ENCODE measurements at regions not wholly inside any gene's neighbourhood (a gene's known extent, or its start where the extent isn't known, plus 50 kb on each side); places are given as distances from the start of the nearest gene placed in this dataset.

DNA sequence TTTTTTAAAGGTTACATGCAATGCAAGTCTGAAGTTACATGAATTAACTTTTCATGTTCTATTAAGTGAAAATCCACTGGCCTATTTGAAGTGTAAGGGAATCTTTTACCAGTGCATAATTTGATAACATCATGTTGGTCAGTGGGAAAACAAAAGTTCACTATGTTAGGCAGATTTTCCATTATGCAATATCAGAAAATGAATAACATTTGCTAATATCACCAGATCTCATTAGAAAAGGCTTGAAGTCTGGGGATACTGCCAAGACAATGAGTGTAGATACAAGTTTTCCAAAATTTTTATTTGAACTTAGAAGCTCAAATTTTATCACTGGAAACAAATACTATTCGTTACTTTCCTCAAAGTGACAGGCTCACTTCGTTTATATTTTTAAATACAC, 296.4 kb upstream of the CDH4 start:
- in situ Hi-C loops (cut with MboI; ENCODE audit: low sequenced_read_pairs), result no loop called here

- in situ Hi-C loops (cut with MboI; ENCODE audit: low sequenced_read_pairs), result no loop called here
These were observed 295.9 kb upstream of the CDH4 start for GRCh38 chr20:60956194-60956593.

- in situ Hi-C loops (cut with MboI; ENCODE audit: low sequenced_read_pairs), result no loop called here
These were observed 294.4 kb upstream of the CDH4 start for GRCh38 chr20:60957621-60958020.

GRCh38 chr20:60959971-60960370, 292.1 kb upstream of the CDH4 start:
- in situ Hi-C loops (cut with MboI; ENCODE audit: low sequenced_read_pairs), result no loop called here

- in situ Hi-C loops (cut with MboI; ENCODE audit: low sequenced_read_pairs), result no loop called here
These were observed 291.6 kb upstream of the CDH4 start for GRCh38 chr20:60960500-60960899.

GRCh38 chr20:60961551-60961950, 290.5 kb upstream of the CDH4 start:
- in situ Hi-C loops (cut with MboI; ENCODE audit: low sequenced_read_pairs), result no loop called here

DNA sequence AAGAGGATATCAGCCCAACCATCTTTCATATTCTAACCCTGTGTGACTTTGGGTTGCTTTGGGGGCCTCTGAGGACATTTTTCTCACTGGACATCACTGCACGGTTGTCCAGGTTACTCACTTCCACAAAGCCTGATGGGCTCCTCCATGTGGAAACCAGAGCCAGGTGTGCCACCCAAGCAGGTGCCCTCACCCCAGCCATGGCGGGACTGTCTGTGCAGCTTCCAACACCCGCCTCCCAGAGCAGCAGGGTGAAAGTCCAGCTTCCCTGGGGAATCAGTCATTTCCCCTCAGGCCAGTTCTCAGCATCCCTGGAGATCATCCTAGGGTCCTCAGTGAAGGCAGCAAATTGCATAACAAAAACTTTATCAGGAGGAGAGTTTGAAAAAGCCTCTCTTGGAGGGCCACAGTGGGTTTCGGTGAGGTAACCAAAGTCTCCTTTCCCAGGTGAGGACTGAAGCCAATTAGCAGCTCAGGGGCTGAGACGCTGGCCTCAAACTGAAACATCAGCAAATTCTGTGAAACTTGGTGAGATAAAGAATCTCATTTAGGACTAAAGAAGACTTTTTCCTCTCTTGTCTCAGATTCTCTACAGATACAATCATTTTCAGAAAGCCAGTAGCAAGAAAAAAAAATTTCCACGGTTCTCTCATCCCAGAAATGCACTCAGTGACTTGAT, 289.6 kb upstream of the CDH4 start:
- in situ Hi-C loops (cut with MboI; ENCODE audit: low sequenced_read_pairs), result no loop called here

GRCh38 chr20:60963146-60963545, 288.9 kb upstream of the CDH4 start:
- in situ Hi-C loops (cut with MboI; ENCODE audit: low sequenced_read_pairs), result no loop called here

GRCh38 chr20:60964911-60965310, 287.1 kb upstream of the CDH4 start:
- in situ Hi-C loops (cut with MboI; ENCODE audit: low sequenced_read_pairs), result no loop called here

- in situ Hi-C loops (cut with MboI; ENCODE audit: low sequenced_read_pairs), result no loop called here
These were observed 286.0 kb upstream of the CDH4 start for GRCh38 chr20:60966031-60966430.

- in situ Hi-C loops (cut with MboI; ENCODE audit: low sequenced_read_pairs), result no loop called here
These were observed 285.3 kb upstream of the CDH4 start for GRCh38 chr20:60966766-60967165.

DNA sequence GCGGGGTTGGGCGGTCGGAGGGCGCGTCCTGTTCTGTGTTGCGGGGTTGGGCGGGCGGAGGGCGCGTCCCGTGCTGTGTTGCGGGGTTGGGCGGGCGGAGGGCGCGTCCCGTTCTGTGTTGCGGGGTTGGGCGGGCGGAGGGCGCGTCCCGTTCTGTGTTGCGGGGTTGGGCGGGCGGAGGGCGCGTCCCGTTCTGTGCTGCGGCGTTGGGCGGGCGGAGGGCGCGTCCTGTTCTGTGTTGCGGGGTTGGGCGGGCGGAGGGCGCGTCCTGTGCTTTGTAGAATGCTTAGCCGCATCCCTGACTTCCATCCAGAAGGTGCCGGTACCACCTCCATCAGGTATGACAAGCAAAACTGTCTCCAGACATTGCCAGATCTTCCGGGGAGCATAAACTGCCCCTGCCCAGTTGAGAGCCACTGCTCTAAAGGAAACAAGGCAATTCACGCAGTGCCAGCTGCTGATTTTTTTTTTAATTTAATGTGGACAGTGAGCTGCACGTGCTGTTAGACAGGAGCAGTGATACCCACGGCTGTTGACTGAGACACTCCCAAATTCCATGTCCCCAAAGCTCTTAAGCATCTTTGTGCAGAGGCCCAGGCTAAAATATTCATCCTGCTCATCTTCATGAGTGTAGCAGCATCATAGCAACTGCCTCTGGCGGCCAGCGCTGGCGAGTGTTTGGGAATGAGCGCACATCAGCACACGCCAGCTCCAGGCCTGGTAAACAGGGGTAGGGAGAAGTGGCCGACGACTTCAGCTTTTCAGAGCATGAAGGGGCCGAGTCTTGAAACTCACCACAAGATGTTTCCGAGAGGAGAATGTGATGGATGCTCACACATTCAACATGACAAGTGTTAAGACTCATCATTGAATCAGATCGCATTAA, 284.4 kb upstream of the CDH4 start:
- in situ Hi-C loops (cut with MboI; ENCODE audit: low sequenced_read_pairs), result no loop called here

DNA sequence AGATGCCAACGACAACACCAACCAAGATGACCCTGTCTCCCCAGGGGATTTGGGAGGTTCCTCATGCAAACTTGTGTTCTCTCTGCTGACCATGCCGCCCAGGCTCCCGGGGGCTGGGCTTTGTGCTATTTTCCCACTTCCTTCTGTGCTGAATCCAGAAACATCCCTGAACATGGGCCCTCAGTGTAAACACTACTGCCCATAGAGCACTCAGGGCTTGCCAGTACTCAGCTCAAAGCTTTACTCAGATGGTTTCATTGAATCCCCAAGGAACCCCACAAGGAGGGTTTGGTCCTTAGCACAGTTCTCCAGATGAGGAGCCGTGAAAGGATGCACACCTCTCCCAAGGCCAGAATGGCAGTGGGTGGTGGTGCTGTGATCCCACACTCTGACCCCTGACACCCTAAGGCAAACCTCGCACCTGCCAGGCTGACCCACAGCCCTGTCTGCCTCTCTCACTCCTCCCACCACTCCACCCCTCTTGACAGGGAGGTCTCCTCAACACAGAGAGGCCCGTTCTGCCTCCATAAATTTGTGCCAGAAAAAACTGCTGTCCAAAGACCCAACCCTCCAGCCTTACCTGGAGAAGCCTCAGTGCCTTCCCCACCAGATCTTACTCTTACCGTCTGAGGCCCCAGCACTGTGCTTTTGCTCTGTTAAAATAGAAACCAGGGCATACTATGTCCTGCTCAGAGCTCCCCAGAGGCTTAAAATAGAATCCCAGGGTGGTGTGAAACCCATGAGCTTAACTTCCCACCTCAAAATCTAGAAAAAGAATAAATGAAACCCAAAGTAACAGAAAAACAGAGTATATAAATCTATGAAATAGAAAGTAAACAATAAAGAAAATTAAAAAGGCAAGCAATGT, 283.0 kb upstream of the CDH4 start:
- in situ Hi-C loops (cut with MboI; ENCODE audit: low sequenced_read_pairs), result no loop called here

GRCh38 chr20:60970601-60971000, 281.5 kb upstream of the CDH4 start:
- in situ Hi-C loops (cut with MboI; ENCODE audit: low sequenced_read_pairs), result no loop called here

DNA sequence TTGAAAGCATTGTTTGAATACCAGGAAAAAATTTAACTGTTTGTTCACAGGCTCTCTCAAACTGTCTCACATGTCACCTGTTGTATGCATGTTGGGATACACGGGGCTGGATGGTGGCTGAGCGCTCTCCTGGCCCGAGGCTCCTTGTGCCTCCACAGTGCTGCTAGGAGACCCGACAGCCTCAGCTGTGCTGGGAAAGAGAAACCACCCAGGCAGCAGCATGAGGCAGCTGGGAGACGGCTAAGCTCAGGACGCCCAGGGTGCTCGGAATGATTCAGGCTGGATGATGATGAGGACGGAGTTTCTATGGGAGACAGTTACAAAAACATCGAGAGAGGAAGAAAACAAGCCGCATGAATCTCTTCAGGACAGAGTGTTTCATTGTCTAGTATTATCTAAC, 278.0 kb upstream of the CDH4 start:
- in situ Hi-C loops (cut with MboI; ENCODE audit: low sequenced_read_pairs), result no loop called here

DNA sequence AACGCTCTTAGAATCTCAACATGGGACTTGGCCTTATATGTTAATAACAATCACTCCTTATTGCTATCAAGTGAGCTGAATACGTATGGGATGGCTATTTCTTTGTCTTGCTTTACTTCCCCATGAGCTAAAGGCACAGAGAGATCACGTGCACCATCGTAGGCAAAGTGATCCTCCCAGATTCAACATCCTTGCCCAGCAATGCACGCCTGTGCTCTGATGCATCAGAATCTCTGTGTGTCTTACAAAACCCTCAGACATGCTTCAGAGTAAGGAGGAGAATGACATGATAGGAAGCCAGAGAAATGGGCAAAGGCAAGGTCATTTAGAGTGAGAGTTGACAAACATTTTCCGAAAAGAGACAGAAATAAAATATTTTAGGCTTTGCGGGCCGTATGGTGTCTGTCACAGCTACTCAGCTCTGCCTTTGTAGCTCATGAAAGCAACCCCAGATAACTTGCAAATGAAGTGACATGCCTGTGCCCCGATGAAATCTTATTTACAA, 277.6 kb upstream of the CDH4 start:
- in situ Hi-C loops (cut with MboI; ENCODE audit: low sequenced_read_pairs), result no loop called here

DNA sequence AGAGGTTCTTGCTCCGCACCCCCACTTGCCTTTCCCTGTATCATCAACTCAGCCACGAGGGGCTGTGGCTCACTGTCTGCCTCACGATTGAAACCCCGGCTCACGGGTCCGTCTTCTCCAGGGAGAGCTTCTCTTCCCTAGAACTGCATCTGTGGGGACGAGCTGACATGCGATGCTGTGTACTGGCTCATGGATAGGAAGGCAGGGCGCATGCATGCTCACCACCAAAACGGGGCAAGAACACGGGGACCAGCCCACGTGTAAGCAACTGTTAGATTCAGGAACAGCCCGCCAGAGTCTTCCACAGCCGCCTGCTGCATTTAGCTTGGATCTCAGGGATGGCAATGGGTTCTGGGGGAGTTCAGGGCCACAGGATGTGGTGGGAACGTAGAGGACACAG, 275.9 kb upstream of the CDH4 start:
- in situ Hi-C loops (cut with MboI; ENCODE audit: low sequenced_read_pairs), result no loop called here

- in situ Hi-C loops (cut with MboI; ENCODE audit: low sequenced_read_pairs), result no loop called here
These were observed 275.1 kb upstream of the CDH4 start for GRCh38 chr20:60976913-60977312.

GRCh38 chr20:60977901-60978300, 274.2 kb upstream of the CDH4 start:
- in situ Hi-C loops (cut with MboI; ENCODE audit: low sequenced_read_pairs), result no loop called here

DNA sequence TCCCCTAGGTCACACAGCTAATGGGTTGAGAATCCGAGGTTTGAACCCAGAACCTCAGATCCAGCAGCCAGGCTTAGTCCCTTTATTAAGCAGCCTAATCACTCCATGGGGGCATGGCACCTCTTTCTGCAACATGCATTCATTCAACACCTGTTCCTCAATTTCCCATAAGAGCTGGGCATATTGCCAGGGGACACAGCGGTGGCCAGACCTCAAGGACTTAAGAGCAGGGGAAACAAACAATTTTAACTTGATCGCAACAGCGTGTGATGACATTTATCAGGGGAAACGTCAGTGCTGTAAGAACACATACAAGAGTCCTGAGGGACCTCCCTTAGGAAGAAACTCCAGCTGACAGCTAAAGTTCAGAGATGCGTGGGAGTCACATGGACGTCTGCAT, 267.4 kb upstream of the CDH4 start:
- in situ Hi-C loops (cut with MboI; ENCODE audit: low sequenced_read_pairs), result no loop called here

GRCh38 chr20:60986506-60987156, 265.4 kb upstream of the CDH4 start:
- in situ Hi-C loops (cut with MboI; ENCODE audit: low sequenced_read_pairs), result no loop called here
